ENCODE measurements at regions not wholly inside any gene's neighbourhood (a gene's known extent, or its start where the extent isn't known, plus 50 kb on each side); places are given as distances from the start of the nearest gene placed in this dataset.

DNA sequence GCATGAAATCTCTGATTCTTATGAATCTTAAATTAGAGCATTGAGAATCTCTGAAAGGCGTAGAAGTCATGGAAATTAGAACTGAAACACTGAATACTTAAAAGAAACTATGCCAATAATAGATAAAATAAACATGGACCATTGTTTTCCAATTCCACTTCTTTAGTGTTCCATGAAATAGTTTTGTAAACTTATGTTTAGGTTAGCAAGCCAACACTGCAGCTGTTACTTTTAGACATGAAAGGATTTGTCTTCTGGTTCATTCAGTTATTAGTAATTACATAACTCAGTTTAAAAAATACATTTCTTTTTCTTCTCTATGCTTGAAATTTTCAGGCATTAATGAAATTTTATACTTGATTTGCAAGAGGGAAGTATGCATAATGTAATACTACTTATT, 733.4 kb upstream of the NUDT12 start:
- DNase-seq (ENCODE audit: extremely low spot score), result no peak
- CTCF ChIA-PET, result no interaction called here
- POLR2A ChIA-PET, result no interaction called here
- TF ChIP-seq NFRKB (IDR thresholded peaks at IDR 0.05) (no peak), CTBP1 (IDR thresholded peaks at IDR 0.05; ENCODE audit: borderline replicate concordance) (no peak), L3MBTL2 (conservative IDR thresholded peaks at IDR 0.05) (no peak), FOXA1 (IDR thresholded peaks at IDR 0.05) (no peak), FOXM1 (IDR thresholded peaks at IDR 0.05; ENCODE audit: borderline replicate concordance) (no peak), ELF4 (IDR thresholded peaks at IDR 0.05) (no peak)

DNA sequence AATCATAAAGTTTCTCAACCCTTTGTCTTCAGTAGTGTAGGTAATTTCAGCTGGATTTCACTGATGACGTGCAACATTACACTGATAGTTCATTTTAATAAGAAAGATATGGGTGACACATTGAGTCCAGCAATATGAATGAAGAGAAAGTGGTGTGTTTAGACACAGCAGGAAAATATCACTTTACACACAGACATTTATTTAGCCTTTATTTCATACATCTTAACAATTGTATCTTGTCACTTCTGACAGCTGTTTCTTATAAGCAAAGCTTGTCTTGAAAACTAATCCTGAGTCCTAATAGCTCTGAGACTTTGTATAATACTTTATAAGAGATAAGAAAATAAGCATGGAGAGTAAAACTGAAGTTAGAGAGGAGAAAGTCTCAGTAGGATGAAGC, 720.5 kb upstream of the NUDT12 start:
- ChIA-PET CTCF (no interaction called here), POLR2A (no interaction called here)
- no peak for DNase-seq (ENCODE audit: extremely low spot score)
- no peak for TF ChIP-seq FOXA1 (IDR thresholded peaks at IDR 0.05)
- TF ChIP-seq FOXM1 (IDR thresholded peaks at IDR 0.05; ENCODE audit: borderline replicate concordance), result no peak
- no peak for TF ChIP-seq NFRKB (IDR thresholded peaks at IDR 0.05)
- TF ChIP-seq SUZ12 (IDR thresholded peaks at IDR 0.05), result no peak
- no peak for TF ChIP-seq SP1 (IDR thresholded peaks at IDR 0.05)
- TF ChIP-seq TARDBP (IDR thresholded peaks at IDR 0.05), result no peak
- TF ChIP-seq ARNT (IDR thresholded peaks at IDR 0.05), result no peak
- TF ChIP-seq HDGF (IDR thresholded peaks at IDR 0.05; ENCODE audit: borderline replicate concordance), result no peak
- no peak for TF ChIP-seq ELF4 (IDR thresholded peaks at IDR 0.05)
- TF ChIP-seq LEF1 (IDR thresholded peaks at IDR 0.05; ENCODE audit: borderline replicate concordance), result no peak
- TF ChIP-seq CTBP1 (IDR thresholded peaks at IDR 0.05; ENCODE audit: borderline replicate concordance), result no peak
- TF ChIP-seq L3MBTL2 (conservative IDR thresholded peaks at IDR 0.05), result no peak
- TF ChIP-seq ZNF384 (IDR thresholded peaks at IDR 0.05), result no peak
- TF ChIP-seq FOXK2 (IDR thresholded peaks at IDR 0.05), result no peak
- TF ChIP-seq BHLHE40 (IDR thresholded peaks at IDR 0.05; ENCODE audit: borderline replicate concordance), result no peak
- TF ChIP-seq, protein P1, sequence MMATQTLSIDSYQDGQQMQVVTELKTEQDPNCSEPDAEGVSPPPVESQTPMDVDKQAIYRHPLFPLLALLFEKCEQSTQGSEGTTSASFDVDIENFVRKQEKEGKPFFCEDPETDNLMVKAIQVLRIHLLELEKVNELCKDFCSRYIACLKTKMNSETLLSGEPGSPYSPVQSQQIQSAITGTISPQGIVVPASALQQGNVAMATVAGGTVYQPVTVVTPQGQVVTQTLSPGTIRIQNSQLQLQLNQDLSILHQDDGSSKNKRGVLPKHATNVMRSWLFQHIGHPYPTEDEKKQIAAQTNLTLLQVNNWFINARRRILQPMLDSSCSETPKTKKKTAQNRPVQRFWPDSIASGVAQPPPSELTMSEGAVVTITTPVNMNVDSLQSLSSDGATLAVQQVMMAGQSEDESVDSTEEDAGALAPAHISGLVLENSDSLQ (IDR thresholded peaks at IDR 0.05), result no peak

DNA sequence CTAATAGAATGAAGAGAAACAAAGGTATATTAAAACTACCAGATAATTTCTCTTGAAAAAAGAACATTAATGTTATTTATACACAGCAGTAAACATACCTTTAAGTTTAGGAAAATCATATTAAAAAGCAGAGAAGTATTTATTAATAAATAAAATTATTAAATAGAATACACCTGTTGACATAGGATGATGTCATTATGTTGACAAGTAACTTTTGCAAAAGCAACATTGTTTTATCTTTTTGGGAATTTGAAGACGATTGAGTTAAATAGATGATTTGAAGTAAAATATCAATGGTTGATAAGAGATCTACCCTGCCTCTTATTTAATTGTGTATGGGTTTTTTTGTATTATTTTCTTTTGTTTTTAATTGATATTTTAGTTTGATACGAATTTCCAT, 711.1 kb upstream of the NUDT12 start:
- POLR2A ChIA-PET, result no interaction called here
- no peak for TF ChIP-seq ELF4 (IDR thresholded peaks at IDR 0.05)
- no peak for TF ChIP-seq LEF1 (IDR thresholded peaks at IDR 0.05; ENCODE audit: borderline replicate concordance)
- no peak for TF ChIP-seq FOXA1 (IDR thresholded peaks at IDR 0.05)
- no peak for TF ChIP-seq L3MBTL2 (conservative IDR thresholded peaks at IDR 0.05)
- TF ChIP-seq, protein P1 (IDR thresholded peaks at IDR 0.05), result no peak
- no peak for TF ChIP-seq CTBP1 (IDR thresholded peaks at IDR 0.05; ENCODE audit: borderline replicate concordance)
- no peak for TF ChIP-seq HDGF (IDR thresholded peaks at IDR 0.05; ENCODE audit: borderline replicate concordance)
- no peak for TF ChIP-seq ZNF384 (IDR thresholded peaks at IDR 0.05)
- DNase-seq (ENCODE audit: extremely low spot score), result no peak
- CTCF ChIA-PET, result no interaction called here

DNA sequence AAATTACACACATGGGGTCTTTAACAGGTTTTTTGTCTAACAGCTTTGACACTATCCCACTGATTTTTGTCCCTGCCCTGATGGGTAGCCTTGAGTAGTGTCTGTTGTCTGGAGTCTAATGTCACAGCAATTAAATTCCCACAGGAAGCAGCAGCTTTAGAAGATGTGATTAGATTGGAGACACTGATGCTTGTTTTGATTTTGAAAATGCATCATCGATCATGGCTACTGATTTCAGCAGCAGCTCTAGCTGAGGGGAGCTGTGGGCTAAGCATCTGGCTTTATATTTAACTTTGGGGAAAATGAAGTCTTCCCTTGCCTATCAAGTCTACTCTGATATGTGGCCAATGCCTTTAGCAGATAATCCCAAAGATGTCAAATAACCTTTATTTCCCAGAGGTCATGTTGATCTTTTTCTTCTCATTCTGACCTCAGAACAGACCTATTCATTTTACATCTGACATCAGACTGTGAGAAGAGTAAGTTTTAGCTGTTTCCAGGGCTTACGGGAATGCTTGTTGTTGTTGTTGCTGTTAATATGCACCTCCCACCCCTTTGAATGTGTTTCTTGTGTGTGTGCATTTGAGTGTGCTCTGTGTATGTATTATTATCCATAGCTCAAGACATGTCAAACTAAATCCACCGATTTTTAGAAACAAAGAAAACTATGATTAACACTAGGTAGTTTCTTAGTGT, 704.9 kb upstream of the NUDT12 start:
- CTCF ChIA-PET, result interaction anchor here (0.6 kb wide), 2 partner anchors 320 to 323 kb away, joined by 3 to 4 read pairs; no protein-coding TSS in a partner anchor

DNA sequence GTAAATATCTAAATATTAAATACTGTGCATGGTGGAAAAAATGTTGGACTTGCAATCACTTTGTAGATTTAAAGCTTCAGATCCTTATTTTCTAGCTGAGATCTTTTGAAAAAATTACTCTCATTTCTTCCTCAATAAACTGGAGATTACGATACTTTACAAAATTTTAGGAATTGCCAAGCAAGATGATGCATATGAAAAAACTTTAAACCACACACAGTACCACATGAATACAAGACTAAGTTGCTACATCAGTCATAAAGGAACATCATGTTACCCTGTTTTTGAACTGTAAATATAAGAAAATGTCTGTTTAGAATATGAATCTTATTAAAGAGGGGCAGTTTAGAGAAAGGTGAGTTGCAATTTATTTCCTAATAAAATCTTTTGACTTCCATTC, 703.6 kb upstream of the NUDT12 start:
- ChIA-PET POLR2A (no interaction called here), CTCF (no interaction called here)
- TF ChIP-seq SUZ12 (IDR thresholded peaks at IDR 0.05) (no peak), LEF1 (IDR thresholded peaks at IDR 0.05; ENCODE audit: borderline replicate concordance) (no peak), ZNF384 (IDR thresholded peaks at IDR 0.05) (no peak), ARNT (IDR thresholded peaks at IDR 0.05) (no peak), BHLHE40 (IDR thresholded peaks at IDR 0.05; ENCODE audit: borderline replicate concordance) (no peak), SP1 (IDR thresholded peaks at IDR 0.05) (no peak), CTBP1 (IDR thresholded peaks at IDR 0.05; ENCODE audit: borderline replicate concordance) (no peak), FOXM1 (IDR thresholded peaks at IDR 0.05; ENCODE audit: borderline replicate concordance) (no peak), TARDBP (IDR thresholded peaks at IDR 0.05) (no peak), FOXK2 (IDR thresholded peaks at IDR 0.05) (no peak), FOXA1 (IDR thresholded peaks at IDR 0.05) (no peak), NFRKB (IDR thresholded peaks at IDR 0.05) (no peak), L3MBTL2 (conservative IDR thresholded peaks at IDR 0.05) (no peak), HDGF (IDR thresholded peaks at IDR 0.05; ENCODE audit: borderline replicate concordance) (no peak), ELF4 (IDR thresholded peaks at IDR 0.05) (no peak)
- TF ChIP-seq, protein P1 (IDR thresholded peaks at IDR 0.05), result no peak
- DNase-seq (ENCODE audit: extremely low spot score), result no peak

More for the DNA sequence above, 704.9 kb upstream of the NUDT12 start:
- TF ChIP-seq CTBP1 (IDR thresholded peaks at IDR 0.05; ENCODE audit: borderline replicate concordance) (no peak), ELF4 (IDR thresholded peaks at IDR 0.05) (no peak), BHLHE40 (IDR thresholded peaks at IDR 0.05; ENCODE audit: borderline replicate concordance) (no peak), ZNF384 (IDR thresholded peaks at IDR 0.05) (no peak), ARNT (IDR thresholded peaks at IDR 0.05) (no peak), NFRKB (IDR thresholded peaks at IDR 0.05) (no peak), FOXA1 (IDR thresholded peaks at IDR 0.05) (no peak), TARDBP (IDR thresholded peaks at IDR 0.05) (no peak), FOXM1 (IDR thresholded peaks at IDR 0.05; ENCODE audit: borderline replicate concordance) (no peak), L3MBTL2 (conservative IDR thresholded peaks at IDR 0.05) (no peak), SP1 (IDR thresholded peaks at IDR 0.05) (no peak), HDGF (IDR thresholded peaks at IDR 0.05; ENCODE audit: borderline replicate concordance) (no peak), LEF1 (IDR thresholded peaks at IDR 0.05; ENCODE audit: borderline replicate concordance) (no peak), SUZ12 (IDR thresholded peaks at IDR 0.05) (no peak)
- TF ChIP-seq, protein P1 (IDR thresholded peaks at IDR 0.05), result no peak
- DNase-seq (ENCODE audit: extremely low spot score), result no peak
- POLR2A ChIA-PET, result interaction anchor here (0.5 kb wide), 1 partner anchor 900 kb away, joined by 3 read pairs; no protein-coding TSS in a partner anchor

Data from HEK293T (cell line).